ENCODE measurements at regions not wholly inside any gene's neighbourhood (a gene's known extent, or its start where the extent isn't known, plus 50 kb on each side); places are given as distances from the start of the nearest gene placed in this dataset.

- Histone ChIP-seq H3K4me3 (no peak overlapping the region), H3K4me1 (peaks cover 0 to 9% (median 0%) of the 10 kb centered on the region in 4 donors), H3K27ac (no peak overlapping the region), H3K27me3 (no peaks in the 10 kb centered on the region), H3K36me3 (no peaks in the 10 kb centered on the region), H3K9me3 (no peaks in the 10 kb centered on the region)
- no peak for DNase-seq
- TF ChIP-seq CTCF (IDR thresholded peaks at IDR 0.05) (no peak), POLR2A (IDR thresholded peaks at IDR 0.05) (no peak)
Observed at GRCh38 chr22:27433585-27434190, 367.9 kb downstream of the MN1 start.

DNA sequence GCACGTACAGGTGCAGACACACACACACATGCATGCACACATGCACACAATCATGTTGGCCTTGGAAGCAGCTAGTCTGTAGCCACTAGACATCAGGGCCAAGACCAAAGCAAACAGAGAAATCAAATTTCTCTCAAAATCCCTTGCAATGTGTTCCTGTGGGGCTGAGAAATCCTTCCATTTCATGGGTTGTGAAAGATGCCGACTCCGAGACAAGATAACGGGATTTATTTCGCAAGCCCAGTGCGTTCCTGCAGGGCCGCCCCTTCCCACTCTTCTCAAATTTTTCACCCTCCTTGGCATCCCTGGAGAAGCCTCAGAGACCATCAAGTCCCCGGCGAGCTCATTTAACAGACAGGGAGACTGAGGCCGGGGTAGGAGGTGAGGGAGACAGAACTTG is 366.7 kb downstream of the MN1 start:
- DNase-seq = no peak
- TF ChIP-seq CTCF (IDR thresholded peaks at IDR 0.05) (no peak), POLR2A (IDR thresholded peaks at IDR 0.05) (no peak)
- Histone ChIP-seq H3K9me3 (no peaks in the 10 kb centered on the region), H3K27me3 (no peaks in the 10 kb centered on the region), H3K36me3 (no peaks in the 10 kb centered on the region), H3K27ac (no peak overlapping the region), H3K4me3 (no peak overlapping the region), H3K4me1 (peaks cover 0 to 12% (median 0%) of the 10 kb centered on the region in 4 donors)

DNA sequence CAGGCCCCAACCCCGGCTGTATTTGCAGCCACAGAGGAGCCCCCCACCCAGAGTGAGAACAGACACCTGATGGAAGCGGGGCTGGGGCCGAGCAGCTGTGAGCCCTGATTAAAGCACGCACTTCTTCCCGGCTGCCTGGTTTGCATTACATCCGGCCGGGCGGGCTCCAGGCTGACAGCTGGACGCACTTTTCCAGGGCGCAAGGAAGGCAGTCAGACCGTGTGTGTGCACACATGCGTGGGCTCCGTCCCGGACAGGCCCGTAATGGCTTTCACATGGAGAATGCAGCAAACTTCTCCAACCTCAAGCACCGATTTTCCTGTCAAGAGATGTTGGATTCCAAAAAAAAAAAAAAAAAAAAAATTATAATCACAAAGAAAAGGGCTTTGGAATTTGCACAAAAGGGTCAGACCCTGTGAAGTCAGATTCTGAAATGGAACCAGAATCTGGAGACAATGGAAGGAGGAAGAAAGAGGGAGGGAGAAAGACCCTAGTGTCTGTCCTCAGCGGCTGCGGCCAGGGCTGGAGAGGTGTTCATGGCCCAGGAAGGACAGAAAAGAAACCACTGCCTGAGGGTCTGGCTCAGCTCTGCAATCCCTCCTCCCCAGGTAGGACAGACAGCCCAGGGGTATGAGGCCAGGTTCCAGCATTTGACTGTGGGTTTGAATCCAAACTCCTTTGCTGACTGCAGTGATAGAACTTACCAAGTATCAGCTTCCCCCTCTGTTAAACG is 365.5 kb downstream of the MN1 start:
- Histone ChIP-seq H3K4me3 (no peak overlapping the region), H3K27me3 (no peaks in the 10 kb centered on the region), H3K36me3 (no peaks in the 10 kb centered on the region), H3K9me3 (no peaks in the 10 kb centered on the region), H3K27ac (peak overlapping the region in 1 of 4 donors; percentile 4), H3K4me1 (peaks cover 0 to 12% (median 0%) of the 10 kb centered on the region in 4 donors)
- TF ChIP-seq POLR2A (IDR thresholded peaks at IDR 0.05) = no peak
- no peak for DNase-seq

DNA sequence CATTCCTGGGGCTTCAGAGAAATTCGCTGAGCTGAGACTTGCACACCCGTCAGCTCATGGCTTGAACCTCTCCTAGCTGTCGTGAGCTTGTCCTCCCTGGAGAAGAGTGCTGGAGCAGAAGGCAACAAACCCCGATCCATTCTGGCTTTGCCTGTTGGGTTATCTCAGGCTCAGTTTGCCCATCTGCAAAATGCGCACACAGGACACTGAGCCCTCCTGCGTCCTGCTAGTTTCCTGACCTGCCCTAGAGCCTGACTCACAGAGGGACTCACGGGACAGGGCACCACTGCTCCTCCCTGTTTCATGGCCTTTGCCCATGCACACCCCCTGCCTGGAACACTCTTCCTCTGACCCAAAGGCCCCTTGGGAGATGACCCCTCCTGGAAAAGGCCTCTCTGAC is 365.0 kb downstream of the MN1 start:
- no peaks in the 10 kb centered on the region for H3K9me3 ChIP-seq
- H3K4me1 ChIP-seq = peaks cover 0 to 12% (median 0%) of the 10 kb centered on the region in 4 donors
- no peak overlapping the region for H3K4me3 ChIP-seq
- DNase-seq = no peak
- no peaks in the 10 kb centered on the region for H3K27me3 ChIP-seq
- H3K27ac ChIP-seq = no peak overlapping the region
- H3K36me3 ChIP-seq = no peaks in the 10 kb centered on the region
- TF ChIP-seq POLR2A (IDR thresholded peaks at IDR 0.05) (no peak), CTCF (IDR thresholded peaks at IDR 0.05) (no peak)

GRCh38 chr22:27437570-27437969 is 364.0 kb downstream of the MN1 start:
- no peak for TF ChIP-seq POLR2A (IDR thresholded peaks at IDR 0.05)
- TF ChIP-seq CTCF (IDR thresholded peaks at IDR 0.05) = no peak
- no peaks in the 10 kb centered on the region for H3K36me3 ChIP-seq
- no peaks in the 10 kb centered on the region for H3K9me3 ChIP-seq
- H3K27me3 ChIP-seq = no peaks in the 10 kb centered on the region
- peak overlapping the region in 2 of 4 donors; percentile 22 to 30 for H3K27ac ChIP-seq
- no peak for DNase-seq
- peaks cover 0 to 12% (median 0%) of the 10 kb centered on the region in 4 donors for H3K4me1 ChIP-seq
- H3K4me3 ChIP-seq = no peak overlapping the region

DNA sequence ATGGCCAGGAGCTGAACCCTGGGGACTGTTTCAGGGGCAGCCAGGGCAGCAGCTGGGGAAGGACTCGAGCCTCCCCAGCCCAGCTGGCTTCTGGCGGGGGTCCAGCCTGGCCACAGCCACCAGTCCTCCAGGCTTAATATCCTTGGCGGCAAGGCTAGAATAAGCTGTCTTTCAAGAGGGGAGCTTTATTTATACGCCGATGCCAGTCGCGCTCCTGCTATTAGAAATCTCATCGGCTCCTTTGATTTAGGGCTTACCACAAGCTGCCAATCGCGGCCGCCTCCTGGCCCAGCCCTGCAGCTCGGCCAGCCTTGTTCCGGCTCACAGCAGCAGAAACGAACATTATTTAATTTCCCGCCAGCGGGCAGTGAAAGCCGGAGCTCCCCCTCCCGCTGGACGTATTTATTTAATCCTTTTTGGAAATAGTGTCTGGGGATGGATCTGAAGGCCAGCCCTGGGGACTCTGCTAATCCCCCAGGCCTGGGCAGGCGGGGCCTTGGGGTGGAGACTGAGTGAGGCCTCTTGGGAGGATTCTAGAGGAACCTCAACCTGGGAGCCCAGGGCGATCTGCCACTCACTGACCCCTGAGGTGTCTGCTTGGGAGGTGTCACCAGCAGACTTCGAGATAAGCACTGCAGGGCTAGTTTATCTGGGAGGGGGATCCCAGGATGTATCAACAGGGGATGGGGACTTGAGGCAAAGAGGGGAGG is 363.1 kb downstream of the MN1 start:
- Histone ChIP-seq H3K27me3 (no peaks in the 10 kb centered on the region), H3K27ac (peak overlapping the region in 2 of 4 donors; percentile 22 to 30), H3K4me3 (no peak overlapping the region), H3K4me1 (peaks cover 0 to 12% (median 0%) of the 10 kb centered on the region in 4 donors), H3K36me3 (no peaks in the 10 kb centered on the region), H3K9me3 (no peaks in the 10 kb centered on the region)
- no peak for DNase-seq
- TF ChIP-seq CTCF (IDR thresholded peaks at IDR 0.05) = no peak
- TF ChIP-seq POLR2A (IDR thresholded peaks at IDR 0.05) = no peak

Data from Peyer's patch (tissue), 4 donors.